ENCODE measurements at regions not wholly inside any gene's neighbourhood (a gene's known extent, or its start where the extent isn't known, plus 50 kb on each side); places are given as distances from the start of the nearest gene placed in this dataset.

DNA sequence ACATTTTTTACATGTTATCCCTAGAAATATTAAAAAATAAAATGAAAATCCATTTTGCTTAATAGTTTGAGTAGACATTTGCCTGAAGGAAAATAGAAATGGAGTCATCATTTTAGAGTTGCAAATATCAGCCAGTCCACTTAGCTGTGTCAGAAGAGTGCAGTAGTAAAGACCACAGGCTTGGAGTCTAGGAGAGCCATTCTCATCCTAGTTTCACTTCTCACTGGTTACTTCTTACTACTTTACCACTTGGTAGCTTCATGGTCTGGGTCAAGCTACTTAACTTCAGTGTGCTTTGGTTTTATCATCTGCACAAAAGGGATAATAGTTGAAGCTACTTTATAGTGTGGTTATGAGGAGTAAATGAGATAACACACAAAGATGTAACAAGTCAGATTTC, 286.5 kb upstream of the NBEA start:
- H3K27ac Mint-ChIP-seq = no peak overlapping the region
- CTCF ChIA-PET = no interaction called here
- H3K4me1 Mint-ChIP-seq = no peaks in the 10 kb centered on the region
- no peaks in the 10 kb centered on the region for H3K27me3 Mint-ChIP-seq
- no peaks in the 10 kb centered on the region for H3K36me3 Mint-ChIP-seq
- H3K9me3 Mint-ChIP-seq = peaks cover 6% of the 10 kb centered on the region
- no peak overlapping the region for H3K4me3 Mint-ChIP-seq
- DNase-seq = no peak

DNA sequence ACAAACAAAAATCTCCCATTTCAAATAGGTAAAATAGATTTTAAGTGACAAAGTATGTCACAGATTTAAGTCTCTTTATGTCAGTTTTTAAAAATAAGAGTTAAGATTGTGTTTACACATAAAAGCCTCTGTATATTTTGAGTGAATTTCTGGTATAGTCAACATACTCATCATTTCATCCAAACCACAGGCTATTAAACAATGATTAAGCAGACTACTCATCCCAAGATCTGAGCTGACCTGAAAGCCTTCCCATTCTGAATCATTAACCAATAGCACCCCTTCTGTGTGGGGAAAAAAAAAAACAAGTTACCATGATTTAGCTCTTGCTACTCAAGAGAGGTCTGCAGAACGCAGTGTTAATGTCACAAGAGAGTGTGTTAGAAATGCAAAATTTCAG, 284.4 kb upstream of the NBEA start:
- Mint-ChIP-seq H3K27me3 (no peaks in the 10 kb centered on the region), H3K36me3 (no peaks in the 10 kb centered on the region), H3K9me3 (peaks cover 3% of the 10 kb centered on the region), H3K27ac (no peak overlapping the region), H3K4me3 (no peak overlapping the region), H3K4me1 (no peaks in the 10 kb centered on the region)
- no peak for DNase-seq
- CTCF ChIA-PET = no interaction called here

DNA sequence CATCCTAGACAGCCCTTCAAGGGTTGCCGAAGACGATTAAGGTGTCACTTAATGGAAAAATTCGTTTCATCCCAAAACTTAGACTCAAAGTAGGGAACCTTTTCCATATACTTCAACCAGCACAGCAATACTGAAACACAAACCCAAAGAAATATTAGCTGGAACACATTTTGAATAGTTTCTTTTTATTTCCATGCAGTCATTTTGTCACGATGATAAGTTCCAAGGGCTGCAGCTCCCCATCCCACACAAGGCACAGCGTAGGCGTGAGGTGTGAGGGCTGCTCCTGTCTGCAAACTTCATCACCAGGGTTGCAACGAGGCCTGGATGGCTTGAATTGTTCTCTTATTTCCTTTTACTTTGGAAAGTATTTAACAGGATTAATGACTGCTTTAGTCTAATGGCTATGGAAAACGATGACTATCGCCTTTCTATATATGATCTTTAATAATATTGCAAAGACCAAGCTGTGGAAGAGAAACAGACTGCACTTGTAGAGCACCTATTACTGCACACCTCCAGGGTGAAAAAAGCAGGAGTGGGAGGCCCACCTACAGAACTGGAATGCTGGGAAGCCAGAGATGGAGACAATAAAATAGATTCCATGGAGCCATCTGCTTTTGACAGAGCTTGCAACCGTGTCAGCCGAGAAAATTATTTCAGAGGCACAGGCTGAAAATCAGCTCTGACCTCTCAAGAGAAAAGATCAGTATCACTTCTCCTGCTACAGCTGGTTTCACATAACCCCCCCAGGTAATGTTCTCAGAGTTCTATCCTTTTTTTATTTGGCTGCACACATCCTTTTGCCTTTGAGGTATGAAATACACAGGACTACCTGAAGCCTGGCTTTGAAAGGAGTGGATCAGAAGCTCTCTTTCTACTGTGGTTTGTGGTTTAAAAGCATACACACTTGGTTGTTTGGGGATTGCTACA, 274.5 kb upstream of the NBEA start:
- no peaks in the 10 kb centered on the region for H3K4me1 Mint-ChIP-seq
- CTCF ChIA-PET = no interaction called here
- H3K27me3 Mint-ChIP-seq = no peaks in the 10 kb centered on the region
- no peak for DNase-seq
- H3K27ac Mint-ChIP-seq = no peak overlapping the region
- no peaks in the 10 kb centered on the region for H3K9me3 Mint-ChIP-seq
- no peak overlapping the region for H3K4me3 Mint-ChIP-seq
- H3K36me3 Mint-ChIP-seq = no peaks in the 10 kb centered on the region

DNA sequence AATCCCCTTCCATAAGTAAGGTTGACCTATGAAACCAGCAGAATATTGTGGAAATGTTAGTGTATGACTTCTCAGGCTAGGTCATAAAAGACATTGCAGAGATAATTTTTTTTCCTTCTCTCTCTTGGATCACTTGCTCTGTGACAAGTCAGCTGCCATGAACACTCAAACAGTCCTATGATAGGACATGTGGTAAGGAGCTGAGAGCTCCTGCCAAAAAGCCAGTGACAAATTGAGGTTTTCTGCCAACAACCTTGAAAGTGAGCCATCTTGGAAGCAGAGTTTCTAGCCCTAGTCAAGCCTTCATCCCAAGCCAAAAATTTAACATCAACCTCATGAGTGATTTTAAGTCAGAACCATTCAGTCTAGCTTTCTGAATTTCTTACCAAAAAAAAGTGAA, 270.9 kb upstream of the NBEA start:
- H3K4me3 Mint-ChIP-seq = no peak overlapping the region
- H3K27ac Mint-ChIP-seq = no peak overlapping the region
- H3K9me3 Mint-ChIP-seq = no peaks in the 10 kb centered on the region
- H3K4me1 Mint-ChIP-seq = no peaks in the 10 kb centered on the region
- H3K27me3 Mint-ChIP-seq = no peaks in the 10 kb centered on the region
- CTCF ChIA-PET = no interaction called here
- DNase-seq = no peak
- H3K36me3 Mint-ChIP-seq = no peaks in the 10 kb centered on the region

DNA sequence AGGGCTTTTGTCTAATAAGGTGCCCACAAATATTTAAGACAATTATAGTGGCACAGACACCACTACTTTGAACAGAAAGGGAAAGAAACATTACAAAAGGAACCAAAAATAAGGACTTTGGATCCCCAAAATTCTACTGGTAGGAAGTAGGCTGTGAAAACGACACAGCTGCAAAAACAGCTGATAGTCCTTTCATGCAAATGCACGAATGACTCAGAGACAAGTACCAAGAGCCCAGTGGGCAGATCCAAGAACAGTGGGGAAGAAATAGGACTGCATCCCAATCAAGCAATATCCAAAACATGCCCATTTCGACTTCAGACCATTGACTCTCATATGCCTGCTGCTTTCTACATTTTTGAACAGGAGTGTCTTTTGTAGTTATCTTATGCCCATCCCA, 269.4 kb upstream of the NBEA start:
- no peak overlapping the region for H3K4me3 Mint-ChIP-seq
- no peak for DNase-seq
- H3K9me3 Mint-ChIP-seq = peaks cover 2% of the 10 kb centered on the region
- H3K27ac Mint-ChIP-seq = no peak overlapping the region
- no peaks in the 10 kb centered on the region for H3K36me3 Mint-ChIP-seq
- CTCF ChIA-PET = no interaction called here
- H3K27me3 Mint-ChIP-seq = no peaks in the 10 kb centered on the region
- no peaks in the 10 kb centered on the region for H3K4me1 Mint-ChIP-seq

DNA sequence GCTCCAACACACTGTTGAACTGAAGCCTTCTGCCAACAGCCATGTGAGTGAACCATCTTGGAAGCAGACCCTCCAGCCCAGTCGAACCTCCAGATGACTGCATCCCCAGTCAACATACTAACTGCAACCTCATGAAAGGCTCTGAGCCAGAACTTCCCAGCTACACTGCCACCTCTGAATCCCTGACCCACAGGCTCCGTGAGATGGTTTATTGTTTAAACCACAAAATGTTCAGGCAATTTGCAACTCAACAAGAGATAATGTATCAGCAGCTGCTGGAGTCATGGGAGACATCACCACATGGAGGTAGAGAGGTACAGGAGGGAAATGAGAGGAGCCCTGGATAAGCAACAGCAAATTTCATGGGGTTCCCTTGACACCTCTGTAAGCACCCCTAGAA, 266.4 kb upstream of the NBEA start:
- no peak for DNase-seq
- Mint-ChIP-seq H3K27me3 (no peaks in the 10 kb centered on the region), H3K4me1 (no peaks in the 10 kb centered on the region), H3K36me3 (no peaks in the 10 kb centered on the region), H3K4me3 (no peak overlapping the region), H3K9me3 (peaks cover 2% of the 10 kb centered on the region), H3K27ac (no peak overlapping the region)
- CTCF ChIA-PET = no interaction called here

DNA sequence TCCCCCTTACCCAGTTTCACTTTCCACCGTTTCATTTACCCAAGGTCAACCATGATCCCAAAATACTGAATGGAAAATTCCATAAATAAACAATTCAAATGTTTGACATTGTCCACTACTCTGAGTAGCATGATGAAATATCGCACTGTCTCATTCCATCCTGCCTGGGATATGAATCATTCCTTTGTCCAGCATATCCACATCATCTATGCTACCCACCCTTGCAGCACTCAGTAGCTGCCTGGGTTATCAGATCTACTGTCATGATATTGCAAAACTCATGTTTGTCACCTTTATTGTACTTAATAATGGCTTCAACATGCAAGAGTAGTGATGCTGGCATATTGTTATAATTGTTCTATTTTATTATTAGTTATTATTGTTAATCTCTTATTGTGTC, 263.9 kb upstream of the NBEA start:
- peaks cover 2% of the 10 kb centered on the region for H3K9me3 Mint-ChIP-seq
- no peaks in the 10 kb centered on the region for H3K4me1 Mint-ChIP-seq
- H3K4me3 Mint-ChIP-seq = no peak overlapping the region
- no peak for DNase-seq
- no peaks in the 10 kb centered on the region for H3K36me3 Mint-ChIP-seq
- CTCF ChIA-PET = no interaction called here
- no peaks in the 10 kb centered on the region for H3K27me3 Mint-ChIP-seq
- H3K27ac Mint-ChIP-seq = no peak overlapping the region

DNA sequence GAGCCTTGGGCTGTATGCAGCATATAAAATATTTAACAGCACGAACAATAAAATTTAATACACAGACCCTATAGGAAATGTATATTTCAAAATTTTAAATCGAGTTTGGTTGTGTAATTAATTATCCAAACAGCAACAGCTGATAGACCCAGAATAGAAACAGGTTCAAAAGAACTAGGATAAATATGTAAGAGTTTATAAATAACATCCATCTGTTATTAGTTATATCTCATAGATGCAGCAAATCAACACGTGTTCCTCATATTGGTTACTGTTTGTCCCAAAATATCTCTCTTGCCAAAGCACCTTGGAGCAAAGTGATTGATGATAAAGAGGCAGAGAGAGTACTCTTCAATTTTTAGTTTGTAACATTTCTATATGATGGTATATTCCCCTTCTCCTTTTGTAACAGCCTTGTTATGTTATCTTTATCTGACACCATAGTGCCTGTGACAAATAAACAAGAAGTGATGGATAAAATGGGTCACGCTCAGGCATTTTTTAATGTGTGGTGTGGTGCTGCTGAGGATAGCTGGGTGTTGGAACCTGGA, 260.6 kb upstream of the NBEA start:
- CTCF ChIA-PET = no interaction called here
- H3K27ac Mint-ChIP-seq = no peak overlapping the region

DNA sequence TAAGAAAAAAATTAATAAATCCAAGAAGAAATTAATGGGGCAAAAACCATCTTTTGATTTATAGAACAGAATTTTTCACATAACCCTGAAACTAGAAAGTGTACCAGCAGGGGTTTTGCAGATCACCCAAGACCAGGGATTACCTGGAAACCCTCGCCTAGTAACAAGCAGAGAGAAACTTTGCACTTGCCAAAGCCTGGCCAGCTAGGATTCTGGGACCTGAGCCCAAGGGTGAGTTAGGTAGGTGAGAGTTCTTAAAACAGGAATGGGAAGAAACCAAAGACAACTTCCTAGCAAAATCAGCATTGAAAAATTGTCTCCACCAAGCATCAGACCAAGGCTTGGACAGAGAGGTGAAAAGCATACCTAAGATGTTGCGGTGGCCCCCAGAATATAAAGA, 247.0 kb upstream of the NBEA start:
- Mint-ChIP-seq H3K36me3 (no peaks in the 10 kb centered on the region), H3K27me3 (no peaks in the 10 kb centered on the region)

More for the DNA sequence above, 260.6 kb upstream of the NBEA start:
- H3K4me3 Mint-ChIP-seq = no peak overlapping the region
- H3K27me3 Mint-ChIP-seq = no peaks in the 10 kb centered on the region
- H3K9me3 Mint-ChIP-seq = peaks cover 2% of the 10 kb centered on the region
- H3K4me1 Mint-ChIP-seq = no peaks in the 10 kb centered on the region
- no peak for DNase-seq
- H3K36me3 Mint-ChIP-seq = no peaks in the 10 kb centered on the region

DNA sequence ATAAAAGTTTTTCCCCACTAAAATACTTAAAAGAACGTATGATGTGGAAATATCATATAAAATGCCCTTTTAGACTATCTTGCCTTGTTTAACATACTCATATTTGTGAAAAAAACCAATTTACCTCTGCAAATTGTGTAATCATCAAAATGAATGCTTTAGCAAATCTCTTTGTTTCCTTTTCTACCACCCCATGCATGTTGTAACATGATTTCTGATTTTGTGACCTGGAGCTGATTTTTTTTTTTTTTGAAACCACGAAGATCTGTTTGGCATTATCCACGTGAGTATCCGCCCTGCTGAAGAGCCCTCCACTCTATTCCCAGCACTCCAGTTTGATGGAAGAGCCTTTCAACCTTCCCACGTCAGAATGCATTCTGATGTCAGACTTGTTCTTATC, 245.8 kb upstream of the NBEA start:
- CTCF ChIA-PET = no interaction called here
- H3K9me3 Mint-ChIP-seq = peaks cover 4% of the 10 kb centered on the region
- no peaks in the 10 kb centered on the region for H3K27me3 Mint-ChIP-seq
- DNase-seq = no peak
- H3K36me3 Mint-ChIP-seq = no peaks in the 10 kb centered on the region
- no peak overlapping the region for H3K4me3 Mint-ChIP-seq
- no peak overlapping the region for H3K27ac Mint-ChIP-seq
- H3K4me1 Mint-ChIP-seq = no peaks in the 10 kb centered on the region

More for the DNA sequence above, 247.0 kb upstream of the NBEA start:
- CTCF ChIA-PET = no interaction called here
- no peak overlapping the region for H3K4me3 Mint-ChIP-seq
- peaks cover 4% of the 10 kb centered on the region for H3K9me3 Mint-ChIP-seq
- no peak overlapping the region for H3K27ac Mint-ChIP-seq
- no peaks in the 10 kb centered on the region for H3K4me1 Mint-ChIP-seq
- no peak for DNase-seq

DNA sequence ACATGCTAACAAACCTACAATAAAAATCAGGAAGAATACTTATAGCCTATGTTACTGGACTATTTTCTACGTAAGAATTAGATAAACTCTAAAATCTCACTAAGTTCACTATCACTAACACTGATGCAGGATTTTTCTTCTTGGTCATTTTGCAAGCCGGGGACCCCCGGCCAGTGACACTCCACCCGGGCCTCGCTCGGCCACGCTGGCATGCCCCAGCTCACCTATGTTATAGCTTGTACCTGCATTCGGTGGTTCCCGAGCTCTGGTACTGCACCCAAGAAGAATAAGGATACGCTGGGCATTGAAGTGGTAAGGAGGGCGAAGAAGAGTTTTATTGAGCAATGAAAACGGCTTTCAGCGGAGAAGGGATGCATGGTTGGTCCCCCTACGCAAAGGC, 245.3 kb upstream of the NBEA start:
- Mint-ChIP-seq H3K36me3 (no peaks in the 10 kb centered on the region), H3K4me1 (no peaks in the 10 kb centered on the region), H3K27me3 (no peaks in the 10 kb centered on the region), H3K9me3 (peaks cover 4% of the 10 kb centered on the region), H3K27ac (no peak overlapping the region), H3K4me3 (no peak overlapping the region)
- CTCF ChIA-PET = no interaction called here
- no peak for DNase-seq

DNA sequence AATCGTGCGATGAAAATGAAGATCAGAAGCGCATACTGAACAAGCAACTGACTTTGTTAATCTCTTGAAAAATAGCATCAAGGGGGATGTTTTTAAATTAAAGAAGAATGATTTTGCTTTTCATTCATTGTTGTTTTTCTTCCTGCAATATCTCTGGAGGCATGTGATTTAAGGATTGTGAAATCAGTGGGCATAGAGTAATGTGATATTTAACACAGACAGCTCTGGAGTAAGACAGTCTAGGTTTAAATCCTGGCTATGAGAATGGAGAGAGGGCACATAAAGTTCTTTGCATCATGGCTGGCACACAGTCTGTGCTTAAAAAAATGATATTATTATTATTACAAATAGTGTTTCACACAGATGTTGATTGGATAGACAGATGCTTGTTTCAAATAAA, 243.1 kb upstream of the NBEA start:
- DNase-seq = no peak
- CTCF ChIA-PET = interaction anchor here (1.0 kb wide), 1 partner anchor 12 kb away, joined by 3 read pairs; no protein-coding TSS in a partner anchor
- no peaks in the 10 kb centered on the region for H3K36me3 Mint-ChIP-seq
- no peak overlapping the region for H3K27ac Mint-ChIP-seq
- no peaks in the 10 kb centered on the region for H3K27me3 Mint-ChIP-seq
- H3K4me3 Mint-ChIP-seq = no peak overlapping the region
- H3K4me1 Mint-ChIP-seq = no peaks in the 10 kb centered on the region
- H3K9me3 Mint-ChIP-seq = peaks cover 4% of the 10 kb centered on the region

DNA sequence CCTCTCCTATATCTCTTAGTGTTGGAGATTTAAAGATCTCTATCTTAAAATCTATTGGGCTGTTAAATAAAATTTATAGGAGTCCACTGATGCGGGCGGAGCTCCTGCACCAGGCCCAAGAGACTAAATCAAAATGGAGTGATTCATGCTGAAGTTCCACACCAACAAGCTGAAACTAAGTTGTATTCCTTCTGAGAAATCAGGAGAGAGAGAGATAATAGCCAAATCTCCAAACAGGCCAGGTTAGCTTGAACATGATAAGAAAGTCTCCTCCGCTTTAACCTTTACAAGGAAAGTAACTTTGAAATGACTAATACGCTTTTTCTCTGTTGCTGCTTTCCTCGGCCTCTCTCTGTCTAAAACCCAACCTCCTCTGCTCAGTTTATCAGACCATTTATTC, 241.9 kb upstream of the NBEA start:
- Mint-ChIP-seq H3K4me1 (no peaks in the 10 kb centered on the region), H3K27ac (no peak overlapping the region), H3K9me3 (peaks cover 4% of the 10 kb centered on the region), H3K4me3 (no peak overlapping the region), H3K27me3 (no peaks in the 10 kb centered on the region), H3K36me3 (no peaks in the 10 kb centered on the region)
- no peak for DNase-seq
- CTCF ChIA-PET = interaction anchor here (0.7 kb wide), 1 partner anchor 962 kb away, joined by 3 read pairs; no protein-coding TSS in a partner anchor

DNA sequence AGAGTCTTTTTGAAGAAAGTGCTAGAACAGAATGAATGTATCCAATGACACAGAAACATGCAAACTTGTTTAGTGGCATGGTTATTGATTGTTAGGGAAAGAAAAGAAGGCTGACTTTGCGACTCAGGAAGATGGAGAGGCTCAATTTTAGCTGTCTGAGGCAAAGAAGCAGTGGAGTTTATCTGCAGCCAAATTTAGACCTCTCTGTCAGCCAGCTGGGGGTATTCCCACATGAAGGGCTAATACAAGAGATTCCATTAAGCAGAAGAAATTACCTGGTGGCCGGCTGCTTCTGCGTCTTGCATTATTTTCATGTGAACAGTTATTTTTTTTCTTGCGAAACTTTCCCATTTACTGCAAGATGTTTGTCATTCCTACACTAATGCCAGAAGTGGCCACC, 240.2 kb upstream of the NBEA start:
- DNase-seq = no peak
- H3K4me1 Mint-ChIP-seq = no peaks in the 10 kb centered on the region
- H3K27ac Mint-ChIP-seq = no peak overlapping the region
- H3K9me3 Mint-ChIP-seq = no peaks in the 10 kb centered on the region
- H3K4me3 Mint-ChIP-seq = no peak overlapping the region
- CTCF ChIA-PET = no interaction called here
- no peaks in the 10 kb centered on the region for H3K36me3 Mint-ChIP-seq
- no peaks in the 10 kb centered on the region for H3K27me3 Mint-ChIP-seq

DNA sequence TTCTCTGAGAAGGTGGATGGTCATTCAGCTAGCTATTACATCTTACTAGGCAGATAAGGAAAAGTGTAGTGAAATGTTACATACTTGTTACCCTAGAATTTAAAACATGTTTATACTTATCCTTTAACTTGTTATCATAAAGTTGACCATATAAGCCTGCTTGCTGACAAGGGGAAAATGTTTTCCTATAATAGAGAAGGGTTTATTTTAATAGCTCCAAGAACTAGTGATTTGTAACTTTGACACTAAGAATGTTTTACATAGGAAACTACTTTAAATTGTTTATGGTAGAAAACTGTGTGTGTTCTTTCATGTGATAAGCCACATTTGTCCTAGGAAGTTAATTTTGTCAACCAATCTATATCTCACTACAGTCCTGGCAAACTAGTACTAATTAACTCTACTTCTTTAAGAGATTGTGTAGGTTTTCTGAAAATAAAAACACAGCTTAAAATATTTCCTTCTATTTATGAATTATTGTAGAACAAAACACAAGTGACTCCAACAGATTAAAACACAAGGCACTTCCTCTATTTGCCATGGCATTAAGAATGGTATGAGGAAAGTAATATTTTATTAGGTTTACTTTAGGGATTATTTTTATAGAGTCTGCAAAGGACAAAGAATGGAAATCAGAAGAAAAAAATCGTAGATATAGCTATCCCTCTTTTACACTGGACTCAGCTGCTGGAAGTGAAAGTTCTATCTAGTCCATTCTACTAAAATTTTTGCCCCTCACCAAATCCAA, 233.3 kb upstream of the NBEA start:
- Mint-ChIP-seq H3K9me3 (no peaks in the 10 kb centered on the region), H3K36me3 (no peaks in the 10 kb centered on the region), H3K27ac (no peak overlapping the region), H3K4me3 (no peak overlapping the region), H3K4me1 (no peaks in the 10 kb centered on the region), H3K27me3 (no peaks in the 10 kb centered on the region)
- no peak for DNase-seq
- CTCF ChIA-PET = no interaction called here
